ENCODE measurements at regions not wholly inside any gene's neighbourhood (a gene's known extent, or its start where the extent isn't known, plus 50 kb on each side); places are given as distances from the start of the nearest gene placed in this dataset.

- BruUV-seq (replicated peaks) = no TSS peak
- CTCF ChIA-PET = no interaction called here
These were observed 210.1 kb upstream of the RIMS1 start for GRCh38 chr6:71676298-71676697.

More at GRCh38 chr6:71676298-71676697, 210.1 kb upstream of the RIMS1 start:
- H3K9me1 ChIP-seq (replicated peaks; ENCODE audit: control insufficient read depth, extremely low read depth, insufficient read depth, low read length) = no peaks in the 10 kb centered on the region
- no peaks in the 10 kb centered on the region for H3K36me3 ChIP-seq (ENCODE audit: control insufficient read depth in 2 of 2, extremely low read depth in 1 of 2, insufficient read depth in 2 of 2, low read length in 2 of 2)
- no peak overlapping the region for H2AFZ ChIP-seq (ENCODE audit: low read depth, low read length)
- DNase-seq (ENCODE audit: low read depth, low spot score) (no peak), FAIRE-seq (no peak)
- no peak overlapping the region for H3K27ac ChIP-seq (ENCODE audit: insufficient read depth, low read depth, low read length)
- intact Hi-C loops (cut with micrococcal nuclease) (no loop called here), dilution Hi-C loops (cut with MboI; ENCODE audit: extremely low pct_ligation_motif_present, low sequenced_read_pairs) (no loop called here)
- H3K79me2 ChIP-seq (ENCODE audit: control insufficient read depth, insufficient read depth, low read length) = no peaks in the 10 kb centered on the region
- H3K9me3 ChIP-seq (replicated peaks; ENCODE audit: control insufficient read depth, insufficient read depth, low read length) = no peaks in the 10 kb centered on the region
- H3K4me2 ChIP-seq (ENCODE audit: insufficient read depth, low read length) = no peak overlapping the region
- H3K4me1 ChIP-seq (ENCODE audit: control insufficient read depth, extremely low read depth, insufficient read depth, low read length) = no peaks in the 10 kb centered on the region
- H3K9ac ChIP-seq (replicated peaks; ENCODE audit: extremely low read depth, insufficient read depth, low read length) = no peak overlapping the region
- POLR2A ChIA-PET = no interaction called here
- H3K4me3 ChIP-seq (replicated peaks in 1 of 3; ENCODE audit: insufficient read depth in 1 of 3, low read depth in 1 of 3, low read length in 3 of 3) = no peak overlapping the region
- H4K20me1 ChIP-seq (replicated peaks; ENCODE audit: control insufficient read depth, extremely low read depth, insufficient read depth, low read length) = no peaks in the 10 kb centered on the region
- peaks cover 0 to 1% of the 10 kb centered on the region in 2 experiments for H3K27me3 ChIP-seq (ENCODE audit: control insufficient read depth in 2 of 2, insufficient read depth in 2 of 2, low read length in 2 of 2)
- TF ChIP-seq EZH2 (IDR thresholded peaks at IDR 0.05; ENCODE audit: borderline replicate concordance, low read depth, low read length, severe bottlenecking) (no peak), JUN (IDR thresholded peaks at IDR 0.05; ENCODE audit: borderline replicate concordance, insufficient read depth, insufficient read length, low read depth) (no peak), GATA2 (IDR thresholded peaks at IDR 0.05; ENCODE audit: insufficient read depth, insufficient read length, low read depth, low read length) (no peak), MYC (IDR thresholded peaks at IDR 0.05; ENCODE audit: low read depth, low read length) (no peak), FOS (IDR thresholded peaks at IDR 0.05; ENCODE audit: borderline replicate concordance, insufficient read depth, low read length) (no peak), CTCF (IDR thresholded peaks at IDR 0.05; ENCODE audit: extremely low read depth in 1 of 2, insufficient read depth in 1 of 2, low read depth in 1 of 2, low read length in 2 of 2) (no peak), POLR2AphosphoS5 (IDR thresholded peaks at IDR 0.05; ENCODE audit: insufficient read depth, low read depth, low read length) (no peak), MAX (IDR thresholded peaks at IDR 0.05; ENCODE audit: insufficient read depth, insufficient read length) (no peak), POLR2A (IDR thresholded peaks at IDR 0.05; ENCODE audit: low read depth, low read length) (no peak)
